ENCODE measurements at regions not wholly inside any gene's neighbourhood (a gene's known extent, or its start where the extent isn't known, plus 50 kb on each side); places are given as distances from the start of the nearest gene placed in this dataset.

DNA sequence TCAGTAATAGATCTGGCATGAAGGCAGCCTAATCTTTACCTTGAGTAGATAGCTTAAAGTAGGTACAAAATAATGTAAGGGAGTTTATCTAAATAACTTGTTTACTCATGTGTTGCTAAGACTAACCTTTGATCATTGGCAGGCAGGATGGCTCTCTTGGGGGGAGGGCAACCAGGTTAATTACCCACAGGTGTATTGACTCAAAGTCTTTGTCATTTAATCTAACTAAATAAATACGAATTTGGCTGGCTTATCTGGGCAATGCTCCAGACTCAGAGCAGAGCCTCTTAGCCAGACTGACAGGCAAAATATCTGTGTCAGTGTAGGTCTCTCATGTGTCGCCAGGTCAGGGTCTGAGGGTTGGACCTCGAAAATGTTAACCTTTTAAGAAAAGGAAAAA, 283.4 kb upstream of the KLHL1 start:
- peaks cover 22% of the 10 kb centered on the region for H3K4me1 ChIP-seq
- no peaks in the 10 kb centered on the region for H3K27me3 ChIP-seq
- intact Hi-C loops (cut with DNase I), result no loop called here
- TF ChIP-seq POLR2A (IDR thresholded peaks at IDR 0.05) (no peak), CTCF (IDR thresholded peaks at IDR 0.05) (no peak)
- DNase-seq (peak; percentile 16 to 66 (median 46)), ATAC-seq (peak; percentile 71)
- H3K4me3 ChIP-seq, result no peak overlapping the region
- 7 to 12% methylated on average over 3 of the region's 3 CpGs for WGBS, 2 donors
- no peaks in the 10 kb centered on the region for H3K36me3 ChIP-seq (replicated peaks in 1 of 2; ENCODE audit: insufficient read depth in 1 of 2, low read depth in 2 of 2)
- no peak overlapping the region for H3K27ac ChIP-seq
- H3K9me3 ChIP-seq, result no peaks in the 10 kb centered on the region

GRCh38 chr13:70390968-70391367, 282.7 kb upstream of the KLHL1 start:
- TF ChIP-seq CTCF (IDR thresholded peaks at IDR 0.05) (no peak), POLR2A (IDR thresholded peaks at IDR 0.05) (no peak)
- DNase-seq (no peak), ATAC-seq (no peak)
- no peak overlapping the region for H3K27ac ChIP-seq
- no peaks in the 10 kb centered on the region for H3K9me3 ChIP-seq
- intact Hi-C loops (cut with DNase I), result no loop called here
- WGBS, 2 donors, result 39 to 40% methylated on average over 3 of the region's 3 CpGs
- H3K4me3 ChIP-seq, result no peak overlapping the region
- peaks cover 22% of the 10 kb centered on the region for H3K4me1 ChIP-seq
- no peaks in the 10 kb centered on the region for H3K36me3 ChIP-seq (replicated peaks in 1 of 2; ENCODE audit: insufficient read depth in 1 of 2, low read depth in 2 of 2)
- no peaks in the 10 kb centered on the region for H3K27me3 ChIP-seq

DNA sequence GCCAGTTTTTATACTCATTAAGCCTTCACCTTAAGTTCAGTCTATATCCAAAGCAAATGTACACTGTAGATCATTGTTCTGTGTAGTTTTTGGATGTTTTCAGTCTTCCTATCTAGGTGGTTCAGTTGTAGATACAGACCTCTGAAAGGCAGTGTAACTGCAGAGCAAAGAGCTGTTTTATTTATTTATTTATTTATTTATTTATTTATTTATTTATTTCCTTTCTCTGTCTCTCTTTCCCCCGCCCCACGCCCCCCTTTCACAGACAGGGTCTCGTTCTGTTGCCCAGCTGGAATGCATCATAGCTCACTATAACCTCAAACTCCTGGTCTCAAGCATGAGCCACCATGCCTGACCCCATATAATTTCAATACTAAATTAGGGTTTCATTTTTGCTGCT, 281.8 kb upstream of the KLHL1 start:
- WGBS, 2 donors, result 89 to 95% methylated on average over 3 of the region's 3 CpGs
- H3K4me1 ChIP-seq, result peaks cover 22% of the 10 kb centered on the region
- no peaks in the 10 kb centered on the region for H3K27me3 ChIP-seq
- H3K4me3 ChIP-seq, result no peak overlapping the region
- H3K27ac ChIP-seq, result no peak overlapping the region
- ATAC-seq (no peak), DNase-seq (no peak)
- TF ChIP-seq CTCF (IDR thresholded peaks at IDR 0.05) (no peak), POLR2A (IDR thresholded peaks at IDR 0.05) (no peak)
- H3K36me3 ChIP-seq (replicated peaks in 1 of 2; ENCODE audit: insufficient read depth in 1 of 2, low read depth in 2 of 2), result no peaks in the 10 kb centered on the region
- intact Hi-C loops (cut with DNase I), result no loop called here
- no peaks in the 10 kb centered on the region for H3K9me3 ChIP-seq

GRCh38 chr13:70388935-70389334, 280.7 kb upstream of the KLHL1 start:
- H3K9me3 ChIP-seq, result no peaks in the 10 kb centered on the region
- H3K27me3 ChIP-seq, result no peaks in the 10 kb centered on the region
- no peaks in the 10 kb centered on the region for H3K36me3 ChIP-seq (replicated peaks in 1 of 2; ENCODE audit: insufficient read depth in 1 of 2, low read depth in 2 of 2)
- intact Hi-C loops (cut with DNase I), result no loop called here
- DNase-seq, result no peak
- TF ChIP-seq CTCF (IDR thresholded peaks at IDR 0.05), result no peak
- no peak for TF ChIP-seq POLR2A (IDR thresholded peaks at IDR 0.05)
- ATAC-seq, result no peak
- peaks cover 22% of the 10 kb centered on the region for H3K4me1 ChIP-seq
- 39 to 96% methylated on average over 1 of the region's 1 CpG for WGBS, 2 donors
- H3K27ac ChIP-seq, result no peak overlapping the region
- no peak overlapping the region for H3K4me3 ChIP-seq

DNA sequence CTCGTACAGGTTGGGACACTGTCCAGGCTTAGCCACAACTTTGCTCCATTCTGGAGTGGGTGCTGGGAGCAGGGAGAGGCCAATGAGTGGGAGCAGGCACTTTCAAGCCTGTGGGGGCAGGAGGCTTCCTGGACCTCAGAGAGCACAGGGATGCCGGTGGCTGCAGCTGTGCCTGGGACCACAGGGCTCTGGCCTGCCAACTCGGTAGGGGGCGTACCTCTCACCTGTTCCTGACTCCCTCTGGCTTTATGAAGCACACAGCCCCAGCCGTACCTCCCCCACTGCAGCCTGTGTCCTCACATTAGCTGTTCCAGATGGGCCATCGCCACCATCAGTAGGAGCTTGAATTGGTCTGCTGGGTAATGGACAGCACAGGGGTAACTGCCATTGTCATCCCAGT, 278.7 kb upstream of the KLHL1 start:
- DNase-seq, result no peak
- ATAC-seq, result no peak

More for the DNA sequence above, 278.7 kb upstream of the KLHL1 start:
- TF ChIP-seq CTCF (IDR thresholded peaks at IDR 0.05), result no peak
- TF ChIP-seq POLR2A (IDR thresholded peaks at IDR 0.05), result no peak
- H3K4me1 ChIP-seq, result peaks cover 19% of the 10 kb centered on the region
- 88% methylated on average over 6 of the region's 6 CpGs; no CpG with 5 or more reads in 1 of the 2 donors for WGBS, 2 donors
- no peak overlapping the region for H3K27ac ChIP-seq
- H3K4me3 ChIP-seq, result no peak overlapping the region
- H3K27me3 ChIP-seq, result no peaks in the 10 kb centered on the region
- no peaks in the 10 kb centered on the region for H3K36me3 ChIP-seq (replicated peaks in 1 of 2; ENCODE audit: insufficient read depth in 1 of 2, low read depth in 2 of 2)
- intact Hi-C loops (cut with DNase I), result no loop called here
- H3K9me3 ChIP-seq, result no peaks in the 10 kb centered on the region
